HCT116 (cell line): ENCODE measurements at regions not wholly inside any gene's neighbourhood (a gene's known extent, or its start where the extent isn't known, plus 50 kb on each side); places are given as distances from the start of the nearest gene placed in this dataset.
"Not testable (repeated sequence)": the region's sequence is repeated elsewhere in the genome, so short reads cannot be mapped to it uniquely, and the experiment has no call there.

Experiments used
- ATAC-seq: fragments of 200-7000 bp; cut with Tn5 transposase; 2 replicates; pipeline ENCODE4 v1.9.1; 2020; ENCODE audit warnings: mild to moderate bottlenecking, moderate library complexity
- BruUV-seq: library from RNA; stranded (reverse); fragments of 400-500 nt; replicated peaks from 2 replicates; lab custom pipeline; 2021; lab: Mats Ljungman, UMichigan
- CTCF ChIA-PET: fragments of 300-600 bp; sonication (Branson Sonifier 250); formaldehyde crosslinking; loops from one replicate; lab custom pipeline; 2021; ENCODE audit warnings: antibody characterized with exemption; lab: Charles Lee
- POLR2A ChIA-PET: fragments of 300-600, 350-600 bp; sonication (Branson Sonifier 250); formaldehyde crosslinking; loops from one replicate; lab custom pipeline; 2021; ENCODE audit warnings: antibody characterized with exemption; lab: Charles Lee
- RAD21 ChIA-PET, 2 experiments: fragments of 300-600 bp; sonication (Branson Sonifier 250); formaldehyde crosslinking; loops; one replicate each; lab custom pipeline; 2023; ENCODE audit warnings: low total read pairs in 2 of 2; ENCODE audit not compliant: uncharacterized antibody in 2 of 2, unreplicated experiment in 2 of 2, low non-redundant PET in 1 of 2; lab: Charles Lee
- DNase-seq: peaks from one replicate; pipeline ENCODE4 v3.0.0-alpha.2; 2010; ENCODE audit warnings: low read depth, low spot score
- H2AFZ ChIP-seq: fragments of 200-600 bp; shearing (Covaris generic), sonication (generic); 2 replicates; pipeline ENCODE4 v1.6.1; 2017; ENCODE audit warnings: low read depth, mixed run types, mixed read lengths, antibody characterized with exemption, low read length; ENCODE audit not compliant: poor library complexity, severe bottlenecking
- H3K27ac ChIP-seq: 2 replicates; pipeline ENCODE4 v1.5.1; 2012; ENCODE audit warnings: low read depth, low read length
- H3K27me3 ChIP-seq: fragments of 200-600 bp; sonication (generic); 2 replicates; pipeline ENCODE4 v1.6.1; 2016; ENCODE audit warnings: mixed run types, low read length, mixed read lengths; ENCODE audit not compliant: insufficient read depth
- H3K36me3 ChIP-seq, 2 experiments: fragments of 200-500 bp in 1 of 2; fragments of 200-600 bp in 1 of 2; sonication (Bioruptor generic) in 1 of 2; sonication (generic) in 1 of 2; 2 replicates each; pipeline versions ENCODE4 v1.5.1 to v1.6.1; 2014 to 2016; ENCODE audit warnings: low read length in 2 of 2, inconsistent platforms in 1 of 2, mixed read lengths in 1 of 2, mixed run types in 1 of 2; ENCODE audit not compliant: insufficient read depth in 2 of 2, control insufficient read depth in 1 of 2
- H3K4me1 ChIP-seq, 2 experiments: fragments of 200-600 bp in 1 of 2; sonication (generic) in 1 of 2; 2 replicates each; pipeline versions ENCODE4 v1.5.1 to v1.6.1; 2012 to 2017; ENCODE audit warnings: low read length in 2 of 2, inconsistent platforms in 1 of 2, mild to moderate bottlenecking in 1 of 2, mixed read lengths in 1 of 2, mixed run types in 1 of 2, moderate library complexity in 1 of 2; ENCODE audit not compliant: insufficient read depth in 2 of 2, control insufficient read depth in 1 of 2
- H3K4me2 ChIP-seq: fragments of 200-600 bp; sonication (generic); 2 replicates; pipeline ENCODE4 v1.6.1; 2017; ENCODE audit warnings: mixed run types, low read length, mixed read lengths
- H3K4me3 ChIP-seq, 2 experiments: fragments of 200-600 bp in 1 of 2; sonication (generic) in 1 of 2; replicated peaks in 1 of 2; 2 replicates each; pipeline ENCODE4 v1.5.1; 2011 to 2016; ENCODE audit warnings: low read length in 2 of 2, control low read depth in 1 of 2, low read depth in 1 of 2, mild to moderate bottlenecking in 1 of 2, mixed read lengths in 1 of 2, mixed run types in 1 of 2
- H3K79me2 ChIP-seq: fragments of 200-600 bp; sonication (generic); 2 replicates; pipeline ENCODE4 v1.6.1; 2017; ENCODE audit warnings: mild to moderate bottlenecking, mixed run types, low read length, moderate library complexity, mixed read lengths; ENCODE audit not compliant: insufficient read depth
- H3K9ac ChIP-seq: fragments of 200-600 bp; sonication (generic); 2 replicates; pipeline ENCODE4 v1.6.1; 2016; ENCODE audit warnings: low read length, mixed read lengths
- H3K9me2 ChIP-seq: fragments of 200-600 bp; sonication (generic), shearing (Covaris generic); 2 replicates; pipeline ENCODE4 v1.6.1; 2017; ENCODE audit warnings: mixed run types, mild to moderate bottlenecking, moderate library complexity; ENCODE audit not compliant: insufficient read depth
- H3K9me3 ChIP-seq, 2 experiments: fragments of 200-500 bp in 1 of 2; fragments of 200-600 bp in 1 of 2; sonication (Bioruptor generic) in 1 of 2; sonication (generic) in 1 of 2; 2 replicates each; pipeline ENCODE4 v1.6.1; 2014 to 2017; ENCODE audit warnings: low read length in 2 of 2, mixed read lengths in 2 of 2, inconsistent platforms in 1 of 2, low read depth in 1 of 2, mild to moderate bottlenecking in 1 of 2, mixed run types in 1 of 2, moderate library complexity in 1 of 2; ENCODE audit not compliant: control insufficient read depth in 1 of 2, insufficient read depth in 1 of 2
- H4K20me1 ChIP-seq: fragments of 200-600 bp; sonication (generic), shearing (Covaris generic); 2 replicates; pipeline ENCODE4 v1.6.1; 2017; ENCODE audit warnings: mixed run types, mild to moderate bottlenecking, moderate library complexity; ENCODE audit not compliant: insufficient read depth
- EGR1 ChIP-seq: IDR thresholded peaks from 2 replicates; pipeline ENCODE4 v1.6.1; 2012; ENCODE audit warnings: low read depth
- EZH2 ChIP-seq: fragments of 200-600 bp; sonication (generic); IDR thresholded peaks from 2 replicates; pipeline ENCODE4 v1.6.1; 2017; ENCODE audit warnings: antibody characterized with exemption, mixed run types
- FOSL1 ChIP-seq: IDR thresholded peaks from 2 replicates; pipeline ENCODE4 v1.6.1; 2012; ENCODE audit warnings: low read depth
- intact Hi-C: fragments of 100-400 bp; cut with micrococcal nuclease; formaldehyde crosslinking; loops from 2 replicates; pipeline ENCODE4 v1.10.0; 2022

DNA sequence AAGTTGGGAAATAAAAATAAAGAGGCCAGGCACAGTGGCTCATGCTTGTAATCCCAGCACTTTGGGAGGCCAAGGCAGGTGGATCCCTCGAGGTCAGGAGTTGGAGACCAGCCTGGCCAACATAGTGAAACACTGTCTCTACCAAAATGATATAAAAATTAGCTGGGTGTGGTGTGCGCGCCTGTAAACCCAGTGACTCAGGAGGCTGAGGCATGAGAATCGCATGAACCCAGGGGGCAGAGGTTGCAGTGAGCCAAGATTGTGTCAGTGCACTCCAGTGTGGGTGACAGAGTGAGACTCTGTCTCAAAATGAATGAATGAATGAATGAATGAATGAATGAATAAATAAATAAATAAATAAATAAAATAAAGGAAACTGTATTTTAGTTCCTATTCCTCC, 93.9 kb downstream of the SPRY4 start:
- CTCF ChIA-PET, H3K9me3 ChIP-seq, H4K20me1 ChIP-seq, H3K9ac ChIP-seq, intact Hi-C loops, ATAC-seq, H3K27ac ChIP-seq, DNase-seq, H3K4me3 ChIP-seq, H2AFZ ChIP-seq, H3K36me3 ChIP-seq, RAD21 ChIA-PET, H3K27me3 ChIP-seq, POLR2A ChIA-PET, BruUV-seq, H3K9me2 ChIP-seq, H3K79me2 ChIP-seq: not testable (repeated sequence)
- Histone ChIP-seq H3K4me2 (peak overlapping the region; percentile 32; the same call in 1 of the 2 replicates), H3K4me1 (peaks cover 8 to 26% of the 10 kb centered on the region in 2 experiments; a peak in 3 of 4 replicates)

DNA sequence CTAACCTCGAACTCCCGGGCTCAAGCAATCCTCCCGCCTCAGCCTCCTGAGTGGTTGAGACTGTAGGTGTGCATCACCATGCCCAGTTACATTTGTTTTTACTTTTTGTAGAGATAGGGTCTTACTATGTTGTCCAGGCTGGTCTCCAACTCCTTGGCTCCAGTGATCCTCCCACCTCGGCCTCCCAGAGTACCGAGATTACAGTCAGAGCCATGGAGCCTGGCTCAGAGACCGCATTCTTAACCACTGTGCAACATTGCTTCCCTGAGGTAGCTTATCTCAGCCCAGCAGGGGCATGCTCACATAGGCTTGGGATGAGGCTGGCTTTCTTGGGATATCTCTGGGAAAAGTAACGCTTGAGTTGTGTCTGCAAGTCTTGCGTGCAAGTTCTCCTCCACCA, 99.7 kb downstream of the SPRY4 start:
- POLR2A ChIA-PET: no interaction called here
- CTCF ChIA-PET: no interaction called here
- Histone ChIP-seq H3K27ac (no peak overlapping the region), H3K36me3 (no peaks in the 10 kb centered on the region), H3K4me2 (no peak overlapping the region), H3K4me3 (no peak overlapping the region), H2AFZ (no peak overlapping the region), H3K9me2 (no peaks in the 10 kb centered on the region), H3K9ac (no peak overlapping the region), H3K27me3 (peaks cover 8% of the 10 kb centered on the region; the same call in 1 of the 2 replicates), H3K4me1 (peaks cover 14 to 26% of the 10 kb centered on the region in 2 experiments), H3K9me3 (no peaks in the 10 kb centered on the region), H3K79me2 (no peaks in the 10 kb centered on the region), H4K20me1 (no peaks in the 10 kb centered on the region)
- BruUV-seq: no TSS peak
- DNase-seq: no peak
- TF ChIP-seq FOSL1 (no peak), EZH2 (no peak), EGR1 (no peak)
- RAD21 ChIA-PET: no interaction called here
- intact Hi-C loops: no loop called here
- no peak for ATAC-seq
